Daoy (cell line): ENCODE measurements at regions not wholly inside any gene's neighbourhood (a gene's known extent, or its start where the extent isn't known, plus 50 kb on each side); places are given as distances from the start of the nearest gene placed in this dataset.
A peak's percentile ranks its signal among the peaks of the same experiment; 100 is the strongest.

Experiments used
- DNase-seq: peaks from one replicate; pipeline ENCODE4 v3.0.0-alpha.2; 2015; ENCODE audit warnings: low read depth

DNA sequence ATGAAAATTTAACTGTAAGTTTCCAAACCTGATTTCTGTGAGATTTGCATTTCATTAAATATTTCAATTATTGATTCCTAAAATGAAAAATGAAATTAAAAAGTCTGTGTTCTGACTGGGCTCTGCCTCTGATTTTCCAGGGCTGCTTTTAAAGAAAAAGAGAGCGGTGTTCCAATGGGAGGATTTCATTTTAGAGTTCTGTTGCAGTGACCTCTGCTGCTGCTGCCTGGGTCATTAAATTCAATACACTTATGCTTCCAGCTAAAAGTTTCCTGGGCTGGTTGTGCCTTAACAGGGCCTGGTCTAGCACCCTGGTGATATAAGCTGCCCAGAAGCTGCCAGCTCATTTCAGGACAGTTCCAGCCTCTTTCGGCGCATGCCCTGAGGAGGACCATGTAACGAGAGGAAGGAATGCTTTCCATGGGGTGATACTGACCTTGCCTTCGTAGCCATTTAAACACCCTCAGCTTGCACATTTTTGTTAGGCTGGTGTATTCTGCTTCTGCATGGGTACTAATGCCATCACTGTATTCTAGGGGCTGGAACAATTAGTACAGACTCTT, 93.3 kb downstream of the TMEM174 start:
- no peak for DNase-seq

DNA sequence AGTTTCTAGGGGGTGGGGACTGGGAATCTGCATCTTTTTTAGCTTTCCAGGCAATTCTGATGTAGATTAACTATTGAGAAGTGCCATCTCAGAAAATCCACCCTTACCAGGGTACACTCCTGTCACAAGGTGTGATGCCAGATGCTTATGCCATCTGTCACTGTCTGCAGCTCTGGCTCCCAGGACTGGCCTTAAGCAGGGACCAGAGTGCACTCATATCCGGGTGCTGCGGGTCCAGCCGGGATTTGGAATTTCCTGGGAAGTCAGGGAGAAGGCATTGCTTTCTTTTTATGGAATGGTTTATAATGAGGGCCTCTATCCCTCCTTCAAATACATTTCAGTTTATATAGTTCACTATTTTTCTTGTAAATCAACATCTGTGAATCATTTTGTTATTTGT, 92.6 kb downstream of the TMEM174 start:
- no peak for DNase-seq

GRCh38 chr5:73264631-73265030, 91.6 kb downstream of the TMEM174 start:
- no peak for DNase-seq

- no peak for DNase-seq
Observed at GRCh38 chr5:73263001-73263710, 90.2 kb downstream of the TMEM174 start.

DNA sequence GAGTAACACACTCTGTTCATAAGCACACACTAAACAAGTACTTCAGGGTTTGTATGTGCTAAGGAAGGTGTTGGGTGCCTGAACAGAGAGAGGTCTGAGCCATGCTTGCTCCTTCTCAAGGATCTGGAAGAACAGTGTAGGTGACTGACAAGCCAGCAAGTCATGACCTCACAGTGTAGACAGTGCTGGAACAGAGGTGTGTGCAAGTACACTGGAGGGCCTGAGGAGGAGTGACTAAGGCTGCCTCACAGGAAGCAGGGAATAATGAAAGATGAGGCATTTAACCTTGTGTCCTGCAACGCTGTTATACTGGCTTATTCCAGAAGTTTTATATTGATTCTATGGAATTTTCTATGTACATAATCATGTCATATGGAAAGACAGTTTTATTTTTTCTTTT, 83.9 kb downstream of the TMEM174 start:
- DNase-seq, result peak; percentile 44

DNA sequence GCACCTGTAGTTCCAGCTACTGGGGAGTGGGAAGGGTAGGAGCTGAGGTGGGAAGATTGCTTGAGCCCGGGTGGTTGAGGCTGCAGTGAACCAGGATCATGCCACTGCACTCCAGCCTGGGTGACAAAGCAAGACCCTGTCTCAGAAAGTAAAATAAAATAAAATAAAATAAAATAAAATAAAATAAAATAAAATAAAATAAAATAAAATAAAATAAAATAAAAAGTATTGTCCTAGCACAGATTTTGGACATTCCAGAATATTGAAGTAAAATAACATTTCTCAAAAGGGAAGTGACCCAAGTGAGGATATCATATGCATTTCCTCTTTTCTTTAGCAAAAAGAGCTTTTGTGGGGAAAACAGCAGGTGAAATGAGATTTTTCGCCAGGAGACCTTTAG, 83.5 kb downstream of the TMEM174 start:
- no peak for DNase-seq

DNA sequence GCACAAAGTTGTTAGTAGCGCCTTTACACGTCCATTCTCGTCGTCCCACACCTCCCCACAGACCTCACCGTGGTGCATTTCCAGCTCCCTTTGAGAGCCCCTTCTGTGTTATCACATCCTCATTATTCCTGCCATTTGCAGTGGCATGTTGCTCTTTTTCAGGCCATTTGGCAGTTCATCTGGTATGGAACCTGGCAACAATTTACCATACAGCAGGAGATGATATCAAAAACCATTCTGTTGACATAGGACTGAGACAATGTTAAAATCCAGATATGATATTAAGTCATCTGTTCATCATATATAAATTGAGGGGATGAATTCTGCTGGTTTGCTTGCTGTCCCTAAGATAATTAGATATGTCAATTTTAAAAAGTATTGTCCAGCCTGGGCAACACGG, 83.0 kb downstream of the TMEM174 start:
- DNase-seq, result no peak

GRCh38 chr5:73254642-73255041, 81.6 kb downstream of the TMEM174 start:
- DNase-seq, result no peak

DNA sequence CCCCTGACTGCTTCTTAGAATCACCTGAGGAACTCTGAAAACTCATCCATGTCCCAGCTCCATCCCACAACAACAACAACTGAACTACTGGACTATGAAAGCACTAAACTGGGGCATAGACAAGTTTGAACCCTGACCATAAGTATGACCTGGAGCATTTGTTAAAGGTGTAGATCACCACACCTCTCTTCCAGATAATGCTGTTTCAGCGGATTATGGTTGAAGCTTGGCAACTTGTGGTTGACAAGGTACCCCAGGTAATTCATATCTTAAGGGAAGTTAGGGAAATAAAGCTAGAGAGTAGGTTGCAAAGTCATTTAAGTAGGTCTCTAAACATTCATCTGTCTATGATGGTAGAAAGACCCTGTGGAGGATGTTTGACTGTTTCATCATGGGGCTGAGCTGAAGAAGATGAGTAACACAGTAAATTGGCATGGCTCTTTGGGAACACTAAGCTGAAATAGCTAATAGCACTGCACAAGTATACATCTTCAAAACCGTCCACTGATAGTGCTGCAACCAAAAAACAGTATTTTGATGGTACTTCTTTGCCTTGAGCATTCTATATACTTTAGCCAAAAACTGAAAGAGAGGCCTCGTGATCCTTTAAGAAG, 80.2 kb downstream of the TMEM174 start:
- DNase-seq, result no peak

- no peak for DNase-seq
Observed at GRCh38 chr5:73250645-73251044, 77.7 kb downstream of the TMEM174 start.

- no peak for DNase-seq
Observed at GRCh38 chr5:73242735-73243134, 69.7 kb downstream of the TMEM174 start.

- no peak for DNase-seq
Observed at GRCh38 chr5:73238873-73239272, 65.9 kb downstream of the TMEM174 start.

DNA sequence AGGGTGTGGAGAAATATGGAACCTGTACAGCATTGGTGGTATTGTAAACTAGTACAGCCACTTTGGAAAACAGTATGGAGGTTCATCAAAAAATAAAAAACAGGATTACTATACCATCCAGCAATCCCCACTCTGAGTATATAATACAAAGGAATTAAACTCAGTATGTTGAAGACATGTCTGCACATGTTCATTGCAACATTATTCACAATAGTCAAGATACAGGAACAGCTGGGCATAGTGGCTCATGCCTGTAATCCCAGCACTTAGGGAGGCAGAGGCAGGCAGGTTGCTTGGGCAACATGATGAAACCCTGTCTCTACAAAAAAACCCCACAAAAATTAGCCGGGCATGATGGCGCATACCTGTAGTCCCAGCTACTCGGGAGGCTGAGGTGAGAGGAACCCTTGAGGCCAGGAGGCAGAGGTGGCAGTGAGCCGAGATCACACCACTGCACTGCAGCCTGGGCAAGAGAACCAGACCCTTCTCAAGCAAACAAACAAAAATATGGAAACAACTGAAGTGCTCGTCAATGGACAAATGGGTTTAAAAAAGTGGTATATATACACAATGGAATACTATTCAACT, 63.6 kb downstream of the TMEM174 start:
- no peak for DNase-seq

- DNase-seq, result no peak
Observed at GRCh38 chr5:73234204-73234555, 61.2 kb downstream of the TMEM174 start.

GRCh38 chr5:73233461-73234203, 60.6 kb downstream of the TMEM174 start:
- peak; percentile 37 for DNase-seq

- no peak for DNase-seq
Observed at GRCh38 chr5:73233053-73233460, 60.1 kb downstream of the TMEM174 start.

GRCh38 chr5:73232266-73233041, 59.5 kb downstream of the TMEM174 start:
- no peak for DNase-seq

DNA sequence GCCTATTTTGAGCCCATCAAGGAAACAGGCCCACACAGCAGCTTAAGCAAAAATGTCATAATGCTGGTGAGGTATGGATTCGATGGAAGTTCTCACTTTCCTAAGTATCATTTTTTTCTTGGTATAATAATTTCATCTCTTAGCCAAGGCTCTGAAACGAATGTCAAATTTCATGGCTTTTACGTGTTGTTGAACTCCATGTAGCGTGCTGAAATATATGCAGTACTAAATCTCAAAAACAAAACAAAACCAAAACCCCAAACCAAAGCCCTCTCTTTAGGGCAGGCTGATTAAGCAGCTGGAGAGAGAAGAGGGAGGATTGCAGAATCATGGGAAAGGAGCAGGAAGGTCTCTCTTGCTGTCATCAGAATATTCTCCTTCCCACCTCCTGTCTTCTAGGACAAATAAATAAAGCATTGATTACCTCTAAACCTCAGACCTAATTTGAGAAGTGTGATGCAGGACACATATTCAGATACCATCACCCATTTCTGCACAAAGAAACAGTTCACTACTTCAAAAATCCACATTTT, 58.3 kb downstream of the TMEM174 start:
- DNase-seq, result no peak

- DNase-seq, result no peak
Observed at GRCh38 chr5:73230264-73231245, 57.6 kb downstream of the TMEM174 start.

GRCh38 chr5:73229271-73229670, 56.3 kb downstream of the TMEM174 start:
- DNase-seq, result no peak
